ENCODE measurements at regions not wholly inside any gene's neighbourhood (a gene's known extent, or its start where the extent isn't known, plus 50 kb on each side); places are given as distances from the start of the nearest gene placed in this dataset.

- CTCF ChIA-PET = no interaction called here
- H3K36me3 Mint-ChIP-seq = no peaks in the 10 kb centered on the region
- no peaks in the 10 kb centered on the region for H3K4me1 Mint-ChIP-seq
Observed at GRCh38 chr2:16197504-16198147, 257.3 kb downstream of the MYCN start.

DNA sequence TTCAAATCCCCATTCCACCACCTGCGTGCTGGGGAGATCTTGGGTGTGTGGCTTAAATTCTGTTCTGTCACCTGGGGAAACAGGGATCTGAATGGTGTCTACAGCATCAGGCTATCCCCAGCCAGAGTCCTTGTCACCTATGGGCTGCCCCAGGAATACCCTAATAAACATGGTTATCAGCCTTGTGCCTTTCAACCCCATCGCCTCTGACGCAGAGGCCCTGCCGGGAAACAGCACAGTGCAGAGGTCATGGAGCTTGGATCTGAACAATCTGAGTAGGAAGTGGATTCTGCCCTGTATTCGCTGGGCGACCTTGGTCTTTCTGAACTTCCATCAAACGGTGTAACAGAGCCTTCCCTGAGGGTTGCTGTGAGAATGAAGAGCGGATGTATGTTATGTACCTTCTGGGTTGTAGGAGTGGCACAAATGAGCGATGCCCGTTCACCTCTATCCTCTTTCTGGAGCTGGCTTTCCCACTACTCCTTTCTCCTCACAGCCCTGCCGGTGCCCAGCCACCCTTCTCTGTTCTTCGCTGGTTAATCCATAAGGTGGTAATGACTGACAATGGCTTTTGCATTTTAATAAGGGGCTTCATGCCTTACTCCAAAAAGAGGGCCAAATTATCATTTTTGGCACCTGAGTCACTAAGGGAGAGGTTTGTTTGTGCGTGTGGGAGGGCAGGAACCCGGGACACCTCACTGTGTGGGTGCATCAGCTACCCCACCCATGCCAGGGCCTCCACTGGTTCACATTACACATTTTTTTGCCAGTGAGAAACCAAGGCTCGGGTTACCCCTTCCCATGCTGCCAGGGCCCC lies 256.5 kb downstream of the MYCN start:
- no peak overlapping the region for H3K27ac ChIP-seq (ENCODE audit: low read depth, low read length)
- Mint-ChIP-seq H3K27ac (no peak overlapping the region), H3K4me3 (no peak overlapping the region), H3K36me3 (no peaks in the 10 kb centered on the region), H3K4me1 (no peaks in the 10 kb centered on the region), H3K9me3 (no peaks in the 10 kb centered on the region), H3K27me3 (no peaks in the 10 kb centered on the region)
- ChIA-PET CTCF (no interaction called here), POLR2A (no interaction called here)
- ATAC-seq (no peak), DNase-seq (no peak)
- no peaks in the 10 kb centered on the region for H3K36me3 ChIP-seq (ENCODE audit: control insufficient read depth in 2 of 3, insufficient read depth in 3 of 3, low read length in 3 of 3)
- no peak overlapping the region for H3K4me3 ChIP-seq (ENCODE audit: low read length)
- no peaks in the 10 kb centered on the region for H3K4me1 ChIP-seq (ENCODE audit: control insufficient read depth in 2 of 2, insufficient read depth in 2 of 2, low read length in 2 of 2)
- no peaks in the 10 kb centered on the region for H3K9me3 ChIP-seq (ENCODE audit: control insufficient read depth in 2 of 3, low read length in 3 of 3)
- intact Hi-C loops (cut with micrococcal nuclease) = no loop called here
- H3K27me3 ChIP-seq (ENCODE audit: control insufficient read depth in 2 of 2, insufficient read depth in 2 of 2, low read length in 2 of 2) = no peaks in the 10 kb centered on the region

More at GRCh38 chr2:16197504-16198147, 257.3 kb downstream of the MYCN start:
- intact Hi-C loops (cut with micrococcal nuclease) = no loop called here
- no peak for ATAC-seq
- H3K27me3 ChIP-seq (ENCODE audit: control insufficient read depth in 2 of 2, insufficient read depth in 2 of 2, low read length in 2 of 2) = no peaks in the 10 kb centered on the region
- H3K4me3 ChIP-seq (ENCODE audit: low read length) = no peak overlapping the region
- POLR2A ChIA-PET = no interaction called here
- Mint-ChIP-seq H3K27ac (no peak overlapping the region), H3K4me3 (no peak overlapping the region), H3K9me3 (no peaks in the 10 kb centered on the region), H3K27me3 (no peaks in the 10 kb centered on the region)
- no peak for DNase-seq
- H3K36me3 ChIP-seq (ENCODE audit: control insufficient read depth in 2 of 3, insufficient read depth in 3 of 3, low read length in 3 of 3) = no peaks in the 10 kb centered on the region
- H3K27ac ChIP-seq (ENCODE audit: low read depth, low read length) = no peak overlapping the region
- H3K9me3 ChIP-seq (ENCODE audit: control insufficient read depth in 2 of 3, low read length in 3 of 3) = no peaks in the 10 kb centered on the region
- no peaks in the 10 kb centered on the region for H3K4me1 ChIP-seq (ENCODE audit: control insufficient read depth in 2 of 2, insufficient read depth in 2 of 2, low read length in 2 of 2)

- Mint-ChIP-seq H3K27me3 (peaks cover 0 to 2% (median 0%) of the 10 kb centered on the region in 5 donors), H3K4me3 (no peak overlapping the region), H3K36me3 (no peaks in the 10 kb centered on the region), H3K4me1 (no peaks in the 10 kb centered on the region), H3K9me3 (no peaks in the 10 kb centered on the region), H3K27ac (no peak overlapping the region)
- DNase-seq (no peak), ATAC-seq (no peak)
- Histone ChIP-seq H3K27ac (ENCODE audit: low read depth, low read length) (no peak overlapping the region), H3K27me3 (ENCODE audit: control insufficient read depth in 2 of 2, insufficient read depth in 2 of 2, low read length in 2 of 2) (no peaks in the 10 kb centered on the region), H3K4me1 (ENCODE audit: control insufficient read depth in 2 of 2, insufficient read depth in 2 of 2, low read length in 2 of 2) (no peaks in the 10 kb centered on the region), H3K4me3 (ENCODE audit: low read length) (no peak overlapping the region), H3K9me3 (ENCODE audit: control insufficient read depth in 2 of 3, low read length in 3 of 3) (no peaks in the 10 kb centered on the region), H3K36me3 (ENCODE audit: control insufficient read depth in 2 of 3, insufficient read depth in 3 of 3, low read length in 3 of 3) (no peaks in the 10 kb centered on the region)
- POLR2A ChIA-PET = no interaction called here
- intact Hi-C loops (cut with micrococcal nuclease) = no loop called here
- CTCF ChIA-PET = no interaction called here
Observed at GRCh38 chr2:16195681-16196070, 255.3 kb downstream of the MYCN start.

DNA sequence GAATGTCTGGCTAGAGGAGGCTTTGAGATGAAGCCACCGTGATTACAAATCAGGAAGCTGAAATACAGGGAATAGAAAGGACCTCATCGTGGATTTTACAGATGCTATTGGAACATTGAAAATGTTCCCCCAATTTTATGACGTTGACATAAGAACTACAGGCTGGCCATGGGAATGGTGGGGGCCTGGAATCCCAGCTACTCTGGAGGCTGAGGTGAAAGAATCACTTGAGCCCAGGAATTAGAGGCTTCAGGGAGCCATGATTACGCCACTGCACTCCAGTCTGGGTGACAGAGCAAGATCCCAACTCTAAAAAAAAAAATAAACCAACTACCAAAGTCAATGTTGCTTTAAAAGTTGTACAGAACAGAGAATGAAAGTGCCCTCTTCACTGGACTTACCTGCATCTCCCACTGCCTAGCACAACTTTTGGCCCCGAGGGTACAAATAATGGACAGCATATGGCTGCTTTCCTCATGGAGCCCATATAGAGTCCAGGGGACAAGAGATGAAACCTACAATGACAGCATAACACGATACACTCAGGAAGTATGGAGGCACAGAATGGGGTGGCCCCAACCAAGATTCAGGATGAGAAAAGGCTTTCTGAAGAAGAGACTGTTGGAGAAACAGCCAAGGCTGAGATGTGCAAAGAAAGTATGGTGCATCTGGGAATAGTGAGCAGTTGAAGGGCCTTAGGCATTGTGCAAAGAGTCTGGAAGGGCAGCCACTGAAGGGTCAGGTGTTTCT lies 254.8 kb downstream of the MYCN start:
- POLR2A ChIA-PET = no interaction called here
- Mint-ChIP-seq H3K27ac (no peak overlapping the region), H3K4me3 (no peak overlapping the region), H3K4me1 (no peaks in the 10 kb centered on the region), H3K9me3 (no peaks in the 10 kb centered on the region), H3K36me3 (no peaks in the 10 kb centered on the region), H3K27me3 (peaks cover 0 to 5% (median 0%) of the 10 kb centered on the region in 5 donors)
- no peak overlapping the region for H3K27ac ChIP-seq (ENCODE audit: low read depth, low read length)
- intact Hi-C loops (cut with micrococcal nuclease) = no loop called here
- no peak overlapping the region for H3K4me3 ChIP-seq (ENCODE audit: low read length)
- H3K36me3 ChIP-seq (ENCODE audit: control insufficient read depth in 2 of 3, insufficient read depth in 3 of 3, low read length in 3 of 3) = no peaks in the 10 kb centered on the region
- H3K9me3 ChIP-seq (ENCODE audit: control insufficient read depth in 2 of 3, low read length in 3 of 3) = no peaks in the 10 kb centered on the region
- H3K27me3 ChIP-seq (ENCODE audit: control insufficient read depth in 2 of 2, insufficient read depth in 2 of 2, low read length in 2 of 2) = no peaks in the 10 kb centered on the region
- ATAC-seq (no peak), DNase-seq (no peak)
- CTCF ChIA-PET = no interaction called here
- no peaks in the 10 kb centered on the region for H3K4me1 ChIP-seq (ENCODE audit: control insufficient read depth in 2 of 2, insufficient read depth in 2 of 2, low read length in 2 of 2)

DNA sequence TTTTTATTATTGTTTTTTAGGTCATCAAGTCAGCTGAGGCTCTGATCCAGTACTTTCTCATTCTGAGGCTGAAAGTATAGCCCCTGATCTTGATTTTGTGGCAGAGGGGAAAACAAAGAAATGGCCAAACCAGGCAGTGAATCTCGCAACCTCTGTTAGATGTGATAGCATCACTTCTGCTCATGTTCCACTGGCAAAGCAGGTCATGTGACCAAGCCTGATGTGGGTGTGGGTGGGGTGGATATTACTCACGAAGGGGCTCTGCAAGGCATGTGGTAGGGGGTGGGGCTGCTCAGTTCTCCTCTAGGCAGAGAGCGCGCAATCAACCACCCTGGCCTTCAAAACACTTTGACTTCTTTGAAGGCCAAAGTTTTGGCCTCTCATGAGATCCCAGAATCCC lies 254.2 kb downstream of the MYCN start:
- Histone ChIP-seq H3K4me1 (ENCODE audit: control insufficient read depth in 2 of 2, insufficient read depth in 2 of 2, low read length in 2 of 2) (no peaks in the 10 kb centered on the region), H3K4me3 (ENCODE audit: low read length) (no peak overlapping the region), H3K36me3 (ENCODE audit: control insufficient read depth in 2 of 3, insufficient read depth in 3 of 3, low read length in 3 of 3) (no peaks in the 10 kb centered on the region), H3K27ac (ENCODE audit: low read depth, low read length) (no peak overlapping the region), H3K9me3 (ENCODE audit: control insufficient read depth in 2 of 3, low read length in 3 of 3) (no peaks in the 10 kb centered on the region), H3K27me3 (ENCODE audit: control insufficient read depth in 2 of 2, insufficient read depth in 2 of 2, low read length in 2 of 2) (no peaks in the 10 kb centered on the region)
- ChIA-PET CTCF (no interaction called here), POLR2A (no interaction called here)
- Mint-ChIP-seq H3K9me3 (no peaks in the 10 kb centered on the region), H3K27ac (no peak overlapping the region), H3K27me3 (peaks cover 0 to 5% (median 0%) of the 10 kb centered on the region in 5 donors), H3K4me3 (no peak overlapping the region), H3K36me3 (no peaks in the 10 kb centered on the region), H3K4me1 (no peaks in the 10 kb centered on the region)
- intact Hi-C loops (cut with micrococcal nuclease) = no loop called here
- ATAC-seq (no peak), DNase-seq (no peak)

DNA sequence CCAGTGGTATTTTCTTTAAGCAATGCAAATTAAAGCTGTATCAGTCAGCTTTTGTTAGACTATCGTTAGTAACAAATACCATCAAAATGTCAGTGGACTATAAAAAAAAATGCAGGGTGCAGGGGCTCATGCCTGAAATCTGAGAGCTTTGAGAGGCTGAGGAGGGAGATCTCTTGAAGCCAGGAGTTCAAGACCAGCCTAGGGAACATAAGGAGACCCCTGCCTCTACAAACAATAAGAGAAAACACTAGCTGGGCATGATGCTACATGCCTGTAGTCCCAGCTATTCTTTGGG lies 253.7 kb downstream of the MYCN start:
- no peaks in the 10 kb centered on the region for H3K4me1 ChIP-seq (ENCODE audit: control insufficient read depth in 2 of 2, insufficient read depth in 2 of 2, low read length in 2 of 2)
- no peak for DNase-seq
- Mint-ChIP-seq H3K4me1 (no peaks in the 10 kb centered on the region), H3K9me3 (no peaks in the 10 kb centered on the region), H3K27me3 (peaks cover 0 to 5% (median 0%) of the 10 kb centered on the region in 5 donors), H3K36me3 (no peaks in the 10 kb centered on the region), H3K4me3 (no peak overlapping the region), H3K27ac (no peak overlapping the region)
- H3K9me3 ChIP-seq (ENCODE audit: control insufficient read depth in 2 of 3, low read length in 3 of 3) = no peaks in the 10 kb centered on the region
- intact Hi-C loops (cut with micrococcal nuclease) = no loop called here
- H3K36me3 ChIP-seq (ENCODE audit: control insufficient read depth in 2 of 3, insufficient read depth in 3 of 3, low read length in 3 of 3) = no peaks in the 10 kb centered on the region
- ChIA-PET POLR2A (no interaction called here), CTCF (no interaction called here)
- ATAC-seq = no peak
- H3K4me3 ChIP-seq (ENCODE audit: low read length) = no peak overlapping the region
- no peak overlapping the region for H3K27ac ChIP-seq (ENCODE audit: low read depth, low read length)
- no peaks in the 10 kb centered on the region for H3K27me3 ChIP-seq (ENCODE audit: control insufficient read depth in 2 of 2, insufficient read depth in 2 of 2, low read length in 2 of 2)

Data from naive thymus-derived CD4-positive, alpha-beta T cell (primary cell).